Activated CD8-positive, alpha-beta memory T cell treated with anti-CD3 and anti-CD28 coated beads, Interleukin-2, amount 10 ng/mL, durations not matched to agents 7 days and 5 days (primary cell): ENCODE measurements at regions not wholly inside any gene's neighbourhood (a gene's known extent, or its start where the extent isn't known, plus 50 kb on each side); places are given as distances from the start of the nearest gene placed in this dataset.
"Not testable (repeated sequence)": the region's sequence is repeated elsewhere in the genome, so short reads cannot be mapped to it uniquely, and the experiment has no call there.

Experiments used
- ATAC-seq: fragments of 150-1000 bp; cut with Tn5 transposase; one replicate; pipeline ENCODE4 v1.10.0; 2021; ENCODE audit warnings: moderate library complexity
- CTCF ChIA-PET: fragments of 350-600 bp; sonication (Branson Sonifier 250); formaldehyde crosslinking; loops from one replicate; lab custom pipeline; 2021; ENCODE audit warnings: antibody characterized with exemption; lab: Charles Lee
- DNase-seq: peaks from one replicate; pipeline ENCODE4 v3.0.0-alpha.2; 2020
- H3K27ac Mint-ChIP-seq: one replicate; pipeline ENCODE4 v1.8.0; 2021; ENCODE audit warnings: mild to moderate bottlenecking, mixed read lengths
- H3K27me3 Mint-ChIP-seq: one replicate; pipeline ENCODE4 v1.8.0; 2021; ENCODE audit warnings: mixed read lengths
- H3K36me3 Mint-ChIP-seq: one replicate; pipeline ENCODE4 v1.8.0; 2021; ENCODE audit warnings: mild to moderate bottlenecking, mixed read lengths
- H3K4me1 Mint-ChIP-seq: one replicate; pipeline ENCODE4 v1.8.0; 2021; ENCODE audit warnings: mixed read lengths
- H3K4me3 Mint-ChIP-seq: one replicate; pipeline ENCODE4 v1.8.0; 2021; ENCODE audit warnings: mild to moderate bottlenecking, moderate library complexity, mixed read lengths
- H3K9me3 Mint-ChIP-seq: one replicate; pipeline ENCODE4 v1.8.0; 2022; ENCODE audit warnings: low read depth, mixed read lengths

DNA sequence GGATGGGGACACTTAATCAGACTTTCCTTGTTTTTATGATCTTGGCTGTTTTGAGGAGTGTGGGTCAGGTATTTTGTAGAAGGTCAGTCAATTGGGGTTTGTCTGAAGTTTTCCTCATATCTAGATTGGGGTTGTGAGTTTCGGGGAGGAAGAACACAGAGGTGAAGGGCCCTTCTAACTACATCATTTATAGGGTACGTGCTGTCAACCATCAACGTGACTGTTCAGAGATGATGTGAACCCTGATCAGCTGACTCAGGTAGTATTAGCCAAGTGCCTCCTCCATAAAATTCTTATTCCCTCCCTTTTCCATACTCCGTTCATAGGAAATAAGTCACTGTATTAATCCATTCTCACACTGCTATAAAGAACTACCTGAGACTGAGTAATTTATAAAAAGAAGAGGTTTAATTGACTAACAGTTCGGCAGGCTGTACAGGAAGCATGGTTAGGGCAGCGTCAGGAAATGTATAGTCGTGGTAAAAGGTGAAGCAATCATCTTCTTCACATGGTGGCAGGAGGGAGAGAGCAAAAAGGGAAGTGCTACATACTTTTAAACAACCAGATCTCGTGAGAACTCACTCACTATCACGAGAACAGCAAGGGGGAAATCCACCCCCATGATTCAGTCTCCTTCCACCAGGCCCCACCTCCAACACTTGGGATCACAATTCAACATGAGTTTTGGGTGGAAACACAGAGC, 547.1 kb upstream of the LINC00305 start:
- DNase-seq (no peak), ATAC-seq (no peak)
- Mint-ChIP-seq H3K27me3 (no peaks in the 10 kb centered on the region), H3K4me3 (no peak overlapping the region), H3K9me3 (peaks cover 5% of the 10 kb centered on the region), H3K36me3 (no peaks in the 10 kb centered on the region), H3K4me1 (no peaks in the 10 kb centered on the region), H3K27ac (no peak overlapping the region)
- CTCF ChIA-PET, result no interaction called here

GRCh38 chr18:64693766-64694165, 544.9 kb upstream of the LINC00305 start:
- DNase-seq, result no peak
- Mint-ChIP-seq H3K4me3 (no peak overlapping the region), H3K9me3 (peaks cover 4% of the 10 kb centered on the region), H3K36me3 (no peaks in the 10 kb centered on the region), H3K27me3 (no peaks in the 10 kb centered on the region), H3K27ac (no peak overlapping the region), H3K4me1 (no peaks in the 10 kb centered on the region)
- CTCF ChIA-PET, result no interaction called here
- ATAC-seq, result no peak

GRCh38 chr18:64692826-64693225, 543.9 kb upstream of the LINC00305 start:
- CTCF ChIA-PET, result no interaction called here
- DNase-seq, result no peak
- ATAC-seq, result no peak
- H3K4me1 Mint-ChIP-seq, result no peaks in the 10 kb centered on the region
- no peak overlapping the region for H3K4me3 Mint-ChIP-seq
- H3K9me3 Mint-ChIP-seq, result peaks cover 8% of the 10 kb centered on the region
- no peak overlapping the region for H3K27ac Mint-ChIP-seq
- H3K36me3 Mint-ChIP-seq, result no peaks in the 10 kb centered on the region
- H3K27me3 Mint-ChIP-seq, result no peaks in the 10 kb centered on the region

DNA sequence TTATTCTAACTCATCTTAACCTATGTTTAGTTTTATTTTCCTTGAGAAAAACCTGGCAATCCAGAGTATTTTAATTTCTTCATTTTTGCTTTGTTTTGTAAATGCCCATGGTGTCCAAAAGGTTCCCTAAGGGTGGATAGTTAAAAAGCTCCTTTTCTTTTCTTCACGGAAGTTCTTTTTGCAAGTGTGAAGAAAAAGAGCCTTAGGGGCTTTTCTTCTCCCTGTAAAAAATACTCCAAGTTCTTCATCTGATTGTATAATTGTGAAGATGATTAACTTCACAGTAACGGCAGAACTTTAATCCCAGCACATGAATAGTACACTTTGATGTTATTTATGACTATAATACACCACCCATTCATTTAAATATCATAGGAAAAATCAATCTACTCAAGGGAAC, 530.2 kb upstream of the LINC00305 start:
- H3K4me1 Mint-ChIP-seq, result no peaks in the 10 kb centered on the region
- peaks cover 10% of the 10 kb centered on the region for H3K9me3 Mint-ChIP-seq
- H3K36me3 Mint-ChIP-seq, result no peaks in the 10 kb centered on the region
- no peaks in the 10 kb centered on the region for H3K27me3 Mint-ChIP-seq
- no peak overlapping the region for H3K4me3 Mint-ChIP-seq
- ATAC-seq, result no peak
- H3K27ac Mint-ChIP-seq, result no peak overlapping the region
- CTCF ChIA-PET, result no interaction called here
- DNase-seq, result no peak

- H3K36me3 Mint-ChIP-seq, result no peaks in the 10 kb centered on the region
- H3K9me3 Mint-ChIP-seq, result peaks cover 14% of the 10 kb centered on the region
- DNase-seq (no peak), ATAC-seq (no peak)
- no peaks in the 10 kb centered on the region for H3K27me3 Mint-ChIP-seq
- H3K27ac Mint-ChIP-seq, result no peak overlapping the region
- CTCF ChIA-PET, result no interaction called here
- H3K4me1 Mint-ChIP-seq, result no peaks in the 10 kb centered on the region
- no peak overlapping the region for H3K4me3 Mint-ChIP-seq
Observed at GRCh38 chr18:64678048-64678447, 529.2 kb upstream of the LINC00305 start.

GRCh38 chr18:64674694-64675093, 525.8 kb upstream of the LINC00305 start:
- Mint-ChIP-seq H3K4me1 (no peaks in the 10 kb centered on the region), H3K27me3 (no peaks in the 10 kb centered on the region), H3K9me3 (peaks cover 15% of the 10 kb centered on the region), H3K4me3 (no peak overlapping the region), H3K36me3 (no peaks in the 10 kb centered on the region), H3K27ac (no peak overlapping the region)
- no peak for ATAC-seq
- DNase-seq, result no peak
- CTCF ChIA-PET, result no interaction called here

DNA sequence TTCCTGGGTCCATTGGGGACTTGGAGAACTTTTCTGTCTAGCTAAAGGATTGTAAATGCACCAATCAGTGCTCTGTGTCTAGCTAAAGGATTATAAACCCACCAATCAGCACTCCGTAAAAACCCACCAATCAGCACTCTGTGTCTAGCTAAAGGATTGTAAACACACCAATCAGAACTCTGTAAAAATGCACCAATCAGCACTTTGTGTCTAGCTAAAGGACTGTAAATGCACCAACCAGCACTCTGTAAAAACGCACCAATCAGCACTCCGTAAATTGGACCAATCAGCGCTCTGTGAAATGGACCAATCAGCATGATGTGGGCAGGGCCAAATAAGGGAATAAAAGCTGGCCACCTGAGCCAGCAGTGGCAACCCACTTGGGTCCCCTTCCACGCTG, 522.4 kb upstream of the LINC00305 start:
- H3K4me3 Mint-ChIP-seq, H3K36me3 Mint-ChIP-seq, ATAC-seq, H3K27me3 Mint-ChIP-seq, H3K4me1 Mint-ChIP-seq, DNase-seq, H3K27ac Mint-ChIP-seq, CTCF ChIA-PET: not testable (repeated sequence)
- peaks cover 12% of the 10 kb centered on the region for H3K9me3 Mint-ChIP-seq

DNA sequence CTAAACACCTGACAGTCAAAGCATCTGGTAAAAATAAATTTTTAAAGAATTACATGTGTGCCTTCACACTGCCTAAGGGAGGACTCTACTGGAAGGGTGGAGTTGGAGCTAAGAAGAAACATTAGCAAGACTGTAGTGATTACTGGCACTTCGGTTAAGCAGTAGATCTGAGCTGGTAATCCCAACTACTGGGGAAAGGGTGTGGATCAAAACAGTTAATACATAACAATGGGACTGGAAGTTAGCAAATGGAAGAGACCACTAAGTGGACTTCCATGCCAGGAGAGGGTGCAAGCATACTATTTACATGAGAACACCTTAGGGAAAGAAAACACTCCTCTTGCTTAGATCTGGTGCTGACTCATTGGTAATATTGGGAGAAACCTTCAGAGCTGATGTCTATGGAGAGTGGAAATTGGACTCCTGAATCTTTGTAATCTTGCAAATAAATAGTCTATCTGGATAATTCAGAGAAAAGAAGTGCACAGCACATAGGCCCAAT, 519.6 kb upstream of the LINC00305 start:
- Mint-ChIP-seq H3K36me3 (no peaks in the 10 kb centered on the region), H3K27me3 (no peaks in the 10 kb centered on the region), H3K4me1 (no peaks in the 10 kb centered on the region), H3K9me3 (peaks cover 12% of the 10 kb centered on the region), H3K4me3 (no peak overlapping the region), H3K27ac (no peak overlapping the region)
- DNase-seq (no peak), ATAC-seq (no peak)
- CTCF ChIA-PET, result no interaction called here

GRCh38 chr18:64663086-64663485, 514.2 kb upstream of the LINC00305 start:
- ATAC-seq, result no peak
- H3K9me3 Mint-ChIP-seq, result peaks cover 3% of the 10 kb centered on the region
- CTCF ChIA-PET, result no interaction called here

DNA sequence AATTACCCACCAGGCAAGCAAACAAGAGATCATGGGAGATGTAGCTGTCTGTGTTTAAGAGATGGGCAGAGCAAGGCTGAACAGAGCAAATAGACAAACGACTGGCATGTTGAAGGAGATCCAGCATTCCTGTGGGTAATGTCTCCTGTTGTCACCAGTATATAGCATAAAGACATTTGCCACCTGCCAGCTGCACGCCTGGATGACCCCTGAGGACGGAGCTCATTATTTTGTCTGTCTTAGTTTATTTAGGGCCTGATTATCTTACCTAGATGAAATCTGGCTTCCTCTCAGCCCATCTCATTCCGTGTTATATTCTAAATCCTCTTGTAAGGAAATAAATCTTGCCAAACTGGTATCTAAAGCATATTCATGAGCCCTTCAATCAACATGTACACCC, 510.3 kb upstream of the LINC00305 start:
- H3K4me3 Mint-ChIP-seq, result no peak overlapping the region
- H3K9me3 Mint-ChIP-seq, result peaks cover 5% of the 10 kb centered on the region
- DNase-seq, result no peak

More at GRCh38 chr18:64663086-64663485, 514.2 kb upstream of the LINC00305 start:
- no peak for DNase-seq
- Mint-ChIP-seq H3K36me3 (no peaks in the 10 kb centered on the region), H3K27ac (no peak overlapping the region), H3K27me3 (no peaks in the 10 kb centered on the region), H3K4me3 (no peak overlapping the region), H3K4me1 (no peaks in the 10 kb centered on the region)

DNA sequence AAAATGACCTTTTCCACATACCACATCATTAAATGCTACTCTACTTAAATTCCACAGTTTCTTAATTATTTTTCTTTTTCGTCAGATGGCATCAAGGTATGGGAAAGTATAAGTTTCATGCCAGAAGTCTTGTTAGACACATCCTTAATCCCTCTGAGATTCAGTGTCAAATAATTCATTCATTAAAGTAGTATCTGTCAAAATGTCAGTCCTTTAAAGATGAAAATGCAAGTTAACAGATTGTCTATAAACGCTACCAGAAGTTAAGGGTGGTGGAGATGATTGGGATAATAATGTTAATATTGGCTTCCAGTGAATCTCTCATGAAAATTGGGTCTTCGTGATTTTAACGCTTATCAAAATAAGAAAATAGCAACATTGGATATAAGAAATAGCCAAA, 504.2 kb upstream of the LINC00305 start:
- ATAC-seq (no peak), DNase-seq (no peak)
- no peaks in the 10 kb centered on the region for H3K27me3 Mint-ChIP-seq
- no peak overlapping the region for H3K4me3 Mint-ChIP-seq
- CTCF ChIA-PET, result interaction anchor here (1.6 kb wide), 1 partner anchor 12 kb away, joined by 6 read pairs; no protein-coding TSS in a partner anchor
- H3K4me1 Mint-ChIP-seq, result no peaks in the 10 kb centered on the region
- H3K9me3 Mint-ChIP-seq, result peaks cover 5% of the 10 kb centered on the region
- H3K27ac Mint-ChIP-seq, result no peak overlapping the region
- H3K36me3 Mint-ChIP-seq, result no peaks in the 10 kb centered on the region

More for the DNA sequence above, 510.3 kb upstream of the LINC00305 start:
- Mint-ChIP-seq H3K27me3 (no peaks in the 10 kb centered on the region), H3K4me1 (no peaks in the 10 kb centered on the region), H3K27ac (no peak overlapping the region), H3K36me3 (no peaks in the 10 kb centered on the region)
- ATAC-seq, result no peak
- CTCF ChIA-PET, result no interaction called here

- no peak for DNase-seq
- H3K4me3 Mint-ChIP-seq, result no peak overlapping the region
- peaks cover 5% of the 10 kb centered on the region for H3K9me3 Mint-ChIP-seq
- ATAC-seq, result no peak
- CTCF ChIA-PET, result no interaction called here
- H3K36me3 Mint-ChIP-seq, result no peaks in the 10 kb centered on the region
- no peaks in the 10 kb centered on the region for H3K4me1 Mint-ChIP-seq
- no peaks in the 10 kb centered on the region for H3K27me3 Mint-ChIP-seq
- no peak overlapping the region for H3K27ac Mint-ChIP-seq
Observed at GRCh38 chr18:64650068-64650467, 501.2 kb upstream of the LINC00305 start.

DNA sequence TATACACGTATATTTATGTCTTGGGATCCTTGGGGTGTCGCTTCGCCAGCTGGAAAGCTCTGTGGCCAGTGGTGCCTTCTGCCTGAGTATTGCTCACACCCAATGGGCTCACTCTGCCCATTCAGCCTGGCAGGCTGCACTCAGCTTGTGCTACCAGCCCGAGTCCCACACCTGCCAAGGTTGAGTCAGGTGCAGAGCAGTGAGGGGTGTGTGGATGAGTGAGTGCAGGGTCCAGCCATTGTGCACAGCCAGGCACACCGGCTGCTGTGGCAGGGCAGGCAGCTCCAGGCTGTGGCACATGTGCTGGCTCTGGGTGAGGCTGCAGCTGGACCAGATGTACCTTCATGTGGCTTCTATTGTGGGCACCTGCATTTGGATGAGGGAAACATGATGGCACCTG, 496.9 kb upstream of the LINC00305 start:
- no peak overlapping the region for H3K27ac Mint-ChIP-seq
- CTCF ChIA-PET, result no interaction called here
- H3K27me3 Mint-ChIP-seq, result no peaks in the 10 kb centered on the region
- peaks cover 5% of the 10 kb centered on the region for H3K9me3 Mint-ChIP-seq
- H3K4me1 Mint-ChIP-seq, result no peaks in the 10 kb centered on the region
- ATAC-seq (no peak), DNase-seq (no peak)
- no peaks in the 10 kb centered on the region for H3K36me3 Mint-ChIP-seq
- H3K4me3 Mint-ChIP-seq, result no peak overlapping the region

GRCh38 chr18:64639536-64639935, 490.6 kb upstream of the LINC00305 start:
- DNase-seq (no peak), ATAC-seq (no peak)
- Mint-ChIP-seq H3K27me3 (no peaks in the 10 kb centered on the region), H3K4me3 (no peak overlapping the region), H3K4me1 (no peaks in the 10 kb centered on the region), H3K27ac (no peak overlapping the region), H3K36me3 (no peaks in the 10 kb centered on the region), H3K9me3 (peaks cover 8% of the 10 kb centered on the region)
- CTCF ChIA-PET, result no interaction called here
